ENCODE measurements at regions not wholly inside any gene's neighbourhood (a gene's known extent, or its start where the extent isn't known, plus 50 kb on each side); places are given as distances from the start of the nearest gene placed in this dataset.
A peak's percentile ranks its signal among the peaks of the same experiment; 100 is the strongest.
"Not testable (repeated sequence)": the region's sequence is repeated elsewhere in the genome, so short reads cannot be mapped to it uniquely, and the experiment has no call there.

- no peak for DNase-seq
Observed at GRCh38 chr12:111271674-111272418, 97.0 kb downstream of the PHETA1 start.

- no peak for DNase-seq
Observed at GRCh38 chr12:111270774-111271173, 98.1 kb downstream of the PHETA1 start.

- no peak for DNase-seq
Observed at GRCh38 chr12:111270239-111270638, 98.7 kb downstream of the PHETA1 start.

DNA sequence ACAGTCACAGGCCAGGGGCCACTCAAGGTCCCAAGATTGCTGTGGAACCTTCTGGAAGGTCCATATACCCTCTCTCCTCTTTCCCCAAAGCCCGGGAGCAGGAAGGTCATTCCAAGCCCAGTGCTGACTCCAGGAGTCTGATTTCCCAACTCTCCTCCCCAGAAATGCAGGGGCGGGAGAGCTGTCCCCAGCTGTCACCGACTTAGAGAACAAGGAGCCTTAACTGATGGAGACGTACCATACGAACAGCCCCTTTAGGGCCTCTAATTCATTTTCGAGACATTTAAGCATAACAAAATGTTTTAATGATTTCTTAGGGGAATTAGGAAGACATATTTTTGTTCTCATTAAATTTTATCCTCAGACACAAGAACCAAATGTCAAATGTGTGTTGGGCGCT lies 99.2 kb downstream of the PHETA1 start:
- no peak for DNase-seq

- DNase-seq, result peak; percentile 23
Observed at GRCh38 chr12:111268738-111269572, 99.9 kb downstream of the PHETA1 start.

GRCh38 chr12:111267144-111267543 lies 101.8 kb downstream of the PHETA1 start:
- no peak for DNase-seq

DNA sequence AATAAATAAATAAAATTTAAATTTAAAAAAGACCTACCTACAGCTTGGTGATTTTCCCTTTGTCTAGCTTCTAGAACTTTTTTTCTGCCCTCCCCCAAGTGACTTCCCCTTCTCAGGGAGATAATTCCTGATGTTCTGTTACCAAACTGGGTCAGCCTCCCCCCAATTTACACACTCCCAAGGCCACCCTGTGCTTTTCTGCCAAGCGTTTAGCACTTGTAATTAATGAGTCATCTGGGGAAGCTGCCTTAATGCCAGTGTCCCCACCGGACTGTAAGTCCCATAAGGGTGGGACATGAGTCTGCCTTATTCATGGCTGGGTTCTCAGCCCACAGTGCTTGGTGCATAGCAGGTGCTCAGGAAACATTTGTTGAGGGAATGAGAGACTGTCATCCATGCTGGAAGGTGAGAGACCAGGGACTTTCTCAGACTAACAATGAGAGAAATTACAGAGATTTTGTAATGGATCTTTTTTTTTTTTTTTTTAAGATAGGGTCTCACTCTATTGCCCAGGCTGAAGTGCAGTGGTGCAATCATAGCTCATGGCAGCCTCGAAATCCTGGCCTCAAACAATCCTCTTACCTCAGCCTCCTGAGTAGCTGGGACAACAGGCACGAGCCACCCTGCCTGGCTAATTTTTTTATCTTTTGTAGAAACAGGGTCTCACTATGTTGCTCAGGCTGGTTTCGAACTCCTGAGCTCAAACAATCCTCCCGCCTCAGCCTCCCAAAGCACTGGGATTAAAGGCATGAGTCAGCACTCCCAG lies 106.8 kb downstream of the PHETA1 start:
- no peak for DNase-seq

- no peak for DNase-seq
Observed at GRCh38 chr12:111260732-111261131, 108.2 kb downstream of the PHETA1 start.

DNA sequence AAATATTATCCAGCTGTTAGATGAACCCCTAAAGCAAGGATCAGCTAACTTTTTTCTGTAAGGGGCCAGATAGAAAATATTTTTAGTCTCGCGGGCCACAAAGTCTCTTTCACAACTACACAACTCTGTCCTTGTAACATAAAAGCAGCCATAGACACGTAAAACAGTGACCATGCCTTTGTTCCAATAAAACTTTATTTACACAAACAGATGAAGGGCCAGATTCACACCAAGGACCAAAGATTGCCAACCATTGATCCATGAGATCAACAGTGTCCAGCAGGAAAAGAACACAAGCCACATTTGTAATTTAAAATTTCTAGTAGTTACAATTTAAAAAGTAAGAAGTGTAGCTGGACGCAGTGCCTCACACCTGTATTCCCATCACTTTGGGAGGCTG lies 109.7 kb downstream of the PHETA1 start:
- DNase-seq, result no peak

- DNase-seq, result not testable (repeated sequence)
Observed at GRCh38 chr12:111258081-111258480, 110.8 kb downstream of the PHETA1 start.

DNA sequence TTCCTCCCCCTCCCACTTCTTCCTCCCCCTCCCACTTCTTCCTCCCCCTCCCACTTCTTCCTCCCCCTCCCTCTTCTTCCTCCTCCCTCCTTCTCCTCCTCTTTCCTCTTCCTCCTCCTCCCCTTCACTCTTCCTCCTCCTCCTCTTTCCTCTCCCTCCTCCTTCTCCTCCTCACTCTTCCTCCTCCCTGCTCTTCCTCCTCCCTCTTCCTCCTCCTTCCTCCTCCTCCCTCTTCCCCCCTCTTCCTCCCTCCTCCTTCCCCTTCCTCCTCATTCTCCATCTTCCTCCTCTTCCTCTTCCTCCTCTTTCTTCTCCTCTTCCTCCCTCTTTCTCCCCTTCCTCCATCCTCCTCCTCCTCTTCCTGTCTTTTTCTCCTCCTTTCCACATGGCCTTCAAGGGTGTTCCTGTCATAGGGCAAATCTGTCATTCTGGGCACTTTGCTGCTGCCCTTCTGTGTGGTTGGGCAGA lies 111.4 kb downstream of the PHETA1 start:
- no peak for DNase-seq

GRCh38 chr12:111256629-111257434 lies 112.1 kb downstream of the PHETA1 start:
- no peak for DNase-seq

DNA sequence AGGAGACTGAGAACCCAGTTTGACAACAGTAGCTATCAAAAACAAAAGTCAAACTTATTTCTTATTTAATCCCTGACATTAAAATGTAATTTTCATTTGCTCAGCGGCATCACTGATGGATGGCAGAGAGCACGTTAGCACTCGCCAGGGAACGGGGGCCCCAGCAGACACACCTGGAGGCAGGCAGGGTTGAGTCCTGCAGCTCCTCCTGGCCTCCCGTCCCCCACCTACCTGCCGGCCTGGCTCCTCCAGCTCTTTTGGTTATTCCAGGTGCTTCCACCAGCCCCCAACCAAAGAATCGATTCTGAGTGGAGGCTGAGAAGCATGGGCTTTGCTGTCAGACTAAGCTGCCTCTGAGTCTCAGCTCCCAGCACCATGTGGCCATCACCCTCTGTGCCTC lies 113.6 kb downstream of the PHETA1 start:
- no peak for DNase-seq

DNA sequence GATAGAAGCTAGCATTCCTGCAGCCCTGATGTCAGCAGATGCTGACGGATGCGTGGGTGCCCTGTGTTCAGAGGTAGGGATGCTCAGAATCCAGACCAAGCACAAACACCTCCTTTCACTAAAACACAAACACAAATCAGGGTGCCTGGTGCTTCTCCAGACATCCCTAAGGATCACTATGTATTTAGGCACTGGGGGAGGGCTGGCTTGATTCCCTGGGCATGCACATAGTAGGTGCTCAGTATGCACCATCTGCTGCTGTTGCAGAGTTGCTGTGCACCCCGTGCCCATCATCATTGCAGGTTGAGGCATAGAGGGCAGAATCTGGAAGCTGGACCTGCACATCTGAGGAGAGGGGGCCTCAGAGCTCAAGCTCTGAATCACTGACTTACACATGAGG lies 114.8 kb downstream of the PHETA1 start:
- DNase-seq, result no peak

DNA sequence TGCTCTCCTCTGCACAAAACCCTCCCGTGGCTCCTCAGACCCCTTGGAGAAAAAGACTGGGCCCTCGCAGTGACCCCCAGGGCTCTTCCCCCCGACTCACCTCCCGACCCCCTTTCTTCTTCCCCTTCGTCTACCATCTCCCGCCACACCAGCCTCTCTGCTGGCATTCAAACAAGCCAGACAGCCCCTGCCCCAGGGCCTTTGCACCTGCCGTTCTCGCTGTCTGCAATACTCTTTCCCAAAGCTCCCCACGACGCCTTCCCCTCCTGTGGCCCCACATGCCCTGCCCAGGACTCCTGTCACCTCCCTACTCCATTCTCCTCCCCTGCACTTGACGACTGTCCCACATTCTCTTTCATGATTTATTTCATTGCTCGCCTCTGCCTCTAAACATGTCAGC lies 115.7 kb downstream of the PHETA1 start:
- DNase-seq, result no peak

GRCh38 chr12:111251787-111252186 lies 117.1 kb downstream of the PHETA1 start:
- no peak for DNase-seq

DNA sequence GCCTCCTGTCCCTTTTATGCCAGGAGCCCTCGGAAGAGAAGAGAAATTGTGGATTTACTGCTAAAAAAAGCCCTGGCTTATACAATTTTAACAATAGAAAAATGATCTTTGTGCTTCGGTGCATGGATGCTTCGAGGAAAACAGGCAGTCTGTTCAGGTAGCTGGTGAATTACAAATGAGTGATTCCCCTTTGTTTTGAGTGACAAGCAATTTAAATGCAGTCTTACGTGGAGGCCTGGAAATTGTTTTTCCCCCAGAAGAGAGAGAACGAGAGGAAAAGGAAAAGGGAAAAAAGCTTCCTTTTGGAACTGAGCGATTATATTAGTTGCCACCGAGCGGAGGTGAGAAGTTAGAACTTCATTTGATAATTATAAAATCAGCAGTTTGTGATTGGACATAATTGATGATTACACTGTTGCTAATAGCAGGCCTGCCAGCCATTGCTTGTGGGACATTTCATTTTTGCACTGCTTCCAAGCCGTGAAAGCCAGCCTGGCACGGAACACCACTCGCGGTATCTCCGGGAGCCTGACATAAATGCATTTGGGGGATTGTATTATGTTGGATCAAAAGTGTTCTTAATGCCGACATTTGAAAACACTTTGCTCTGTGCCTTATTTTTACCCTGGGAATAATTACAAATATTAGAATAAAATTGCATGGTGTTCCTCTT lies 117.7 kb downstream of the PHETA1 start:
- DNase-seq, result no peak

DNA sequence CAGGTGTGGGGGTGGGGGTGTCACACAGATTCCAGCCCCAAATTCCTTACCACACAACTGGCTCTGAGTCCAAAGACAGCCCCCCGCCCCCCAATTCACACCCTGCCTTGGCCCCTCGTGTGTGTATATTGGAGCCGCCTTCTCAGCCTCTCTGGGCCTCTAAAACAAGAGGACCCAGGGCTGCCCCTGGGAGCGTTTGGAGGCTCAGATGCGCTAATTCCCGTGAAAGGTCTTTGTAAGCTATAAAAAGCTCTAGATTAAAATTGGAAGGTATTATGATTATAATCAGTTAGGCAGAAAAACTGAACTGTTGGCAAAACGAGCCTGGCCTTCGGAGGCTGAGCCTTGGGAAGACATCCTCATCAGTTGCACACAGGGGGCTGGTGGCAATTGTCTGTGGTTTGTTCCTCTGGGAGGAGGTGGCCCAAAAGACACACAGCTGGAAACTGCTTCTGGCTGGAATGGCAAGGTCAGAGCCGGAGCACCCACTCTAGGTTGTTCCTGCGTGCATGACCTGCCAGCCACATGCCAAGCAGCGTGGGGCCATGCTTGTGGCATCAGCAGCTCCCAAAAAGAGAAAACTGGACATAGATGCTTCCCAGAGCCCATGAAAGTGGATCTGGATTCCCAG lies 118.5 kb downstream of the PHETA1 start:
- DNase-seq, result no peak

GRCh38 chr12:111249757-111250156 lies 119.1 kb downstream of the PHETA1 start:
- no peak for DNase-seq

DNA sequence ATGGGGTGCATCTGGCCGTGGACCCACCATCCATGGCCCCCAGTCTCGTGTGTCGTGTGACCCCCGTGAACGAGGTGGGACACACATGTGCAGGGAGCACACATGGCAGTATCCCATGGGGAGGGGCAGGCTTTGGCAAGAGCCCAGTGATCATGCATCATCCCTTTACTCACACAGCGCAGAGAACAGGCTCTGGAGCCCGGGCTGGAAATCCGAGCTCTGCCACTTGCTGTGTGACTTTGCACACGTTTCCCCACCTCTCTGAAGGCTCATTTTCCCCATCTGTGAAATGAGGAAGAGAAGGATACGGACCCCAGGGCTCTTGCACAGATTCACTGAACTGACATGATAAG lies 119.9 kb downstream of the PHETA1 start:
- no peak for DNase-seq

DNA sequence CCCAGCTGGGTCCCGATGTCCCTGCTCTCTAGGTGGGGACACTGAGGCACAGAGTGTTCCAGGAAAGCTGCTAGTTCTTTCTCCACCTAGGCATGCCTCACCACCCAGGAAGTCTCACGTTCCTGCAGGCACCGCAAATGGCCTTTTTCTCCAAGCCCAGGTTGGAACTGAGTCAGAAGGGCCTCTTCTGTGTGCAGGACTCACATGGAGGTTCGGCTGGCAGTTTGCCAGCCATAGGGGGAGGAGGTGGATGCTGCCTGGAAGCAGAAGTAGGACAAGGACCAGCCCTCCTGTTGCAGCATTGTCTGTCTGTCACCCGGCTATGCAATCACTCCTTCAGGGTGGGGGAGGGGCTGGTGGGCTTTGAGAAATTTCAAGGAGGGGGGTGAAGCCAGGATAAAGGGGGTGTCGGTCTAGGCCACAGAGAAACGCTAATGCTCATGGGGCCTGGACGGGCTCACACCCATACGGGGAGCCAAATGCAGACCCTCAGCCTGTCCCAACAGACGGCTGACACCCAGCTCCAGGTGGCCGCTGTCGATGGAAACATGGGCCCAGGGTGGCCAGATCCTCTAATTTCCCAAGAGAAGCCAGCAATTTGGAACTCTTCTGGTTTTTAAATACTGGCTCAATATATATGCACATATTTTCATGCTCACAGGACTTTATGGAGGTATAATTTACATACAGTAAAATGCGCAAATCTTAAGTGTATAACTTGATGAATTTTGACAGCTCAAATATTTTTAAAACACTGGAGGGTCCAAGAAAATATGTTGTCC lies 120.5 kb downstream of the PHETA1 start:
- DNase-seq, result no peak
